ENCODE measurements at regions not wholly inside any gene's neighbourhood (a gene's known extent, or its start where the extent isn't known, plus 50 kb on each side); places are given as distances from the start of the nearest gene placed in this dataset.
A peak's percentile ranks its signal among the peaks of the same experiment; 100 is the strongest.

DNA sequence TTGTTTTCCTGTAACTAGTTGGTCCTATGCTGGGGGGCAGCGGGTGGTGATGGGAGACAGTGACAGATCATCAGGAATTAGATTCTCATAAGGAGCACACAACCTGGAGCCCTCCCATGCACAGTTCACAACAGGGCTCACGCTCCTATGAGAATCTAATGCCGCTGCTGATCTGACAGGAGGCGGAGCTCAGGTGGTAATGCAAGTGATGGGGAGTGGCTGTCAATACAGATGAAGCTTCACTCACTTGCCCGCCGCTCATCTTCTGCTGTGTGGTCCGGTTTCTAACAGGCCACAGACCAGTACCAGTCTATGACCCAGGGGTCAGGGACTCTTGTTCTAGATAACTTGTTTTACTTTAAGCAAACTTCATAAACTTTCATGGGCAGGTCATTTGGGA lies 205.3 kb upstream of the SLC14A2 start:
- TF ChIP-seq, protein P1, sequence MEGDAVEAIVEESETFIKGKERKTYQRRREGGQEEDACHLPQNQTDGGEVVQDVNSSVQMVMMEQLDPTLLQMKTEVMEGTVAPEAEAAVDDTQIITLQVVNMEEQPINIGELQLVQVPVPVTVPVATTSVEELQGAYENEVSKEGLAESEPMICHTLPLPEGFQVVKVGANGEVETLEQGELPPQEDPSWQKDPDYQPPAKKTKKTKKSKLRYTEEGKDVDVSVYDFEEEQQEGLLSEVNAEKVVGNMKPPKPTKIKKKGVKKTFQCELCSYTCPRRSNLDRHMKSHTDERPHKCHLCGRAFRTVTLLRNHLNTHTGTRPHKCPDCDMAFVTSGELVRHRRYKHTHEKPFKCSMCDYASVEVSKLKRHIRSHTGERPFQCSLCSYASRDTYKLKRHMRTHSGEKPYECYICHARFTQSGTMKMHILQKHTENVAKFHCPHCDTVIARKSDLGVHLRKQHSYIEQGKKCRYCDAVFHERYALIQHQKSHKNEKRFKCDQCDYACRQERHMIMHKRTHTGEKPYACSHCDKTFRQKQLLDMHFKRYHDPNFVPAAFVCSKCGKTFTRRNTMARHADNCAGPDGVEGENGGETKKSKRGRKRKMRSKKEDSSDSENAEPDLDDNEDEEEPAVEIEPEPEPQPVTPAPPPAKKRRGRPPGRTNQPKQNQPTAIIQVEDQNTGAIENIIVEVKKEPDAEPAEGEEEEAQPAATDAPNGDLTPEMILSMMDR (conservative IDR thresholded peaks at IDR 0.05; ENCODE audit: low read depth): no peak
- no peak overlapping the region for H3K27ac ChIP-seq
- POLR2A ChIA-PET (ENCODE audit: low non-redundant PET): no interaction called here
- CTCF ChIA-PET: interaction anchor here (0.6 kb wide), 1 partner anchor 211 kb away, joined by 3 read pairs; no protein-coding TSS in a partner anchor
- DNase-seq (ENCODE audit: low spot score): no peak

DNA sequence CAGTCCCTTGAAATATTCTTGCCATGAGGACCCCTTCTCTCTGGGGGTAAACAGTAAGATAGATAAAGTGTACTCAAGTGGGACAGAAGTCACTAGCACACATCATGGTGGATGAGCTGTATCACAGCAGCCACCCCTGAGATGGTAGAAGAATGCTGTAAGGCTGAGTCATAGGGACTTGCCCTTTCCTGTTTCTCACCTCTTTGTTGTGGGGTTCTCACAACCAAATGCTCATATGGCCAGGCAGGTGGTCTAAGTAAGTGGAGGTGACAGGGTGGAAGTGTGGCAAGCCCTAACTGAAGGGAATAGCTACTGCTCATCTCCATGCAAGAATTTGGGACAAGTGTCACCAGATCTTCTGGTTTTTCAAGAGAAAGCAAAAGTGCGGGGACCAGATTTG lies 202.7 kb upstream of the SLC14A2 start:
- CTCF ChIA-PET: no interaction called here
- H3K27ac ChIP-seq: no peak overlapping the region
- POLR2A ChIA-PET (ENCODE audit: low non-redundant PET): no interaction called here

DNA sequence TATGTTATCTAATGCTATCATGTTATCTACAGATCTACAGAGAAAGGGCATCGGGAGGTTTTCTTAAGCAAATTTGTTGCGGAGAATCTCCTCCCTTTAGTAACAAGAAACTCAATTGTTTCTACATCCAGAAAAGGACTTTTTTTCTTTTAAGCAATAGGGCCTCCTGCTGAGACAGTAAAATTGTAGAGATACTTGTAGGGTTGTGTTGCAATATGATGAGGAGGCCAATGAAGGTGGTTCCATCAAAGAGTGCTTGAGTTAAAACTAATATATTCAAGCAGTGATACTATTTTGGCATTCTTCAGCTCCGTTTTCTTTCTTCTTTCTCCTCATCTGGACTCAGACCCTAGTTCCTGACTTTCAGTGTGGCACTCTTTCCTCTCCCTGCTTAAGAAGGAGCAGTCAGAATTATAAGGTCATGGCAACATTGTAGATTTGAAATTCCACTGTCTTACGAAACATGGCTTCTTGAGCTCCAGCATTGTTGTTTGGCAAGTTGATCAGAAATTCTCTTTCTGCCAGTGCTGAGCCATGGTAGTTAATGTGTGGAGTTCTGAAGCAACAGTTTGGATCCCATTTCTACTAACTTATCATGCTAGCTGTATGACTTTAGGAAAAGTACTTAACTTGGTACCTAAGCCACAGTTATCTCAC lies 202.0 kb upstream of the SLC14A2 start:
- CTCF ChIA-PET: no interaction called here
- TF ChIP-seq, protein P1 (conservative IDR thresholded peaks at IDR 0.05; ENCODE audit: low read depth): no peak
- no peak overlapping the region for H3K27ac ChIP-seq
- POLR2A ChIA-PET (ENCODE audit: low non-redundant PET): no interaction called here
- DNase-seq (ENCODE audit: low spot score): no peak

More for the DNA sequence above, 202.7 kb upstream of the SLC14A2 start:
- DNase-seq (ENCODE audit: low spot score): peak; percentile 26
- TF ChIP-seq, protein P1 (conservative IDR thresholded peaks at IDR 0.05; ENCODE audit: low read depth): no peak

DNA sequence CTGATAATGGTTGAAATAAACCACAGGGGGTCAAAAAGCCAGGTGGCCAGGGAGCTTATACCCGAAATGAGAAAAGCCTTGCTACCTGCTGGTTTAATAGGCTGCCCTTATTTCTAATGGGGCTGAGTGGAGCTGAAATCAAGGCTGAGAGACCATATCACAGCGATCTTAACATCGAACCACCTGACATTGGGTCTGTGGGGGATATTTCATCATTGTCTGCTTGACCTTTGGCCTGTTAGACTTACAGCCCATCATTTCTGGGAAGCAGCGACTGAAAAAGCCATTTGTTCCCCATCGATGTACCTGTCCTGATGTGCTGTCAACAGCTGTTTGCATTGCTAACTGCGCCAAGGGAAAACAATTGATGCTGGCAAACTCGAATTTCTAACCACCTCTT lies 199.7 kb upstream of the SLC14A2 start:
- DNase-seq (ENCODE audit: low spot score): no peak
- H3K27ac ChIP-seq: no peak overlapping the region
- CTCF ChIA-PET: no interaction called here
- POLR2A ChIA-PET (ENCODE audit: low non-redundant PET): no interaction called here
- TF ChIP-seq, protein P1 (conservative IDR thresholded peaks at IDR 0.05; ENCODE audit: low read depth): no peak

DNA sequence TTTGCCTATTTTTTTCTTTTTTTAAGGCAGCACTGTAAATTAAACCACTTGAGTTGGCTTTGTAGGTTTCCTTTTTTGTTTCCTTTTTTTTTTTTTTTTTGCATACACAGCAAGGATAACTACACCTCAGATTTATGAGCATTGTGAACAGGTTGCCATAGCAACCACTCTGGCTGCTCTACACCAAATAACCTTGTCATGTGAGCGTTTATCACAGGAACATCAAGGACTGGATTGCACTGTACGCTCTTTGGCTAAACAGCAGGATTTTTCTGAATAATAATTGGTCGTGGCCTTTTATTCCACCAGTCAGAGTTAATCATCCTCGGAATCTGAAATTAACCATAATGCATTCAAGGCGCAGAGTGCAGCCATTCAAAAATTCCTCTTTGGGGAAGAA lies 199.1 kb upstream of the SLC14A2 start:
- no peak overlapping the region for H3K27ac ChIP-seq
- no peak for DNase-seq (ENCODE audit: low spot score)
- TF ChIP-seq, protein P1 (conservative IDR thresholded peaks at IDR 0.05; ENCODE audit: low read depth): no peak
- ChIA-PET CTCF (no interaction called here), POLR2A (ENCODE audit: low non-redundant PET) (no interaction called here)

DNA sequence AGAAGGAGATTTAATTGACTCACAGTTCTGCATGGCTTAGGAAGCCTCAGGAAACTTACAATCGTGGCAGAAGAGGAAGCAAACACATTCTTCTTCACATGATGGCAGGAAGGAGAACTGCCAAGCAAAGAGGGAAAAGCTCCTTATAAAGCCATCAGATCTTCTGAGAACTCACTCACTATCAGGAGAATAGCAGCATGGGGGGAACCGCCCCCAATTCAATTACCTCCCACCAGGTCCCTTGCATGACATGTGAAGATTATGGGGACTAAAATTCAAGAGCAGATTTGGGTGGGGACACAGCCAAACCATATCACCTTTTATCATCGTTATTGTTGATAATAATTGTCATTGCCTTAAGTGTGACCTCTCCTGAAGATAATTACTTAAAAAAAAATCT lies 197.9 kb upstream of the SLC14A2 start:
- CTCF ChIA-PET: no interaction called here

More for the DNA sequence above, 197.9 kb upstream of the SLC14A2 start:
- H3K27ac ChIP-seq: no peak overlapping the region
- TF ChIP-seq, protein P1 (conservative IDR thresholded peaks at IDR 0.05; ENCODE audit: low read depth): no peak
- POLR2A ChIA-PET (ENCODE audit: low non-redundant PET): no interaction called here
- DNase-seq (ENCODE audit: low spot score): no peak
